Erythroblast (primary cell): ENCODE measurements at regions not wholly inside any gene's neighbourhood (a gene's known extent, or its start where the extent isn't known, plus 50 kb on each side); places are given as distances from the start of the nearest gene placed in this dataset.

Experiments
- GATA1 ChIP-seq: IDR thresholded peaks from 2 replicates; pipeline ENCODE4 v1.6.1; 2011; ENCODE audit warnings: low read depth, mild to moderate bottlenecking, control low read depth, low read length, moderate library complexity
- POLR2A ChIP-seq: IDR thresholded peaks from 2 replicates; pipeline ENCODE4 v1.6.1; 2011; ENCODE audit warnings: mild to moderate bottlenecking, low read length

GRCh38 chr14:61918998-61919397 is 156.8 kb downstream of the SNAPC1 start:
- TF ChIP-seq POLR2A (no peak), GATA1 (no peak)
